ENCODE measurements at regions not wholly inside any gene's neighbourhood (a gene's known extent, or its start where the extent isn't known, plus 50 kb on each side); places are given as distances from the start of the nearest gene placed in this dataset.

- Mint-ChIP-seq H3K9me3 (ENCODE audit: unreplicated experiment) (peaks cover 7% of the 10 kb centered on the region), H3K27ac (ENCODE audit: low read depth, unreplicated experiment) (no peak overlapping the region), H3K4me1 (ENCODE audit: insufficient read depth, unreplicated experiment) (no peaks in the 10 kb centered on the region), H3K36me3 (ENCODE audit: insufficient read depth, unreplicated experiment) (no peaks in the 10 kb centered on the region), H3K4me3 (ENCODE audit: unreplicated experiment) (no peak overlapping the region), H3K27me3 (ENCODE audit: insufficient read depth, unreplicated experiment) (no peaks in the 10 kb centered on the region)
- no peak for TF ChIP-seq CTCF (IDR thresholded peaks at IDR 0.05; ENCODE audit: unreplicated experiment)
- intact Hi-C loops (cut with micrococcal nuclease), result no loop called here
- POLR2A ChIA-PET, result no interaction called here
- DNase-seq (ENCODE audit: unreplicated experiment), result no peak
- BruUV-seq (replicated peaks), result no TSS peak
- CTCF ChIA-PET, result interaction anchor here (0.5 kb wide), 1 partner anchor 219 kb away, joined by 4 read pairs; no protein-coding TSS in a partner anchor
Measured at GRCh38 chr13:81498969-81499368, 1158.0 kb upstream of the SPRY2 start.

- intact Hi-C loops (cut with micrococcal nuclease), result no loop called here
- Mint-ChIP-seq H3K9me3 (ENCODE audit: unreplicated experiment) (peaks cover under 1% of the 10 kb centered on the region), H3K27me3 (ENCODE audit: insufficient read depth, unreplicated experiment) (no peaks in the 10 kb centered on the region), H3K4me1 (ENCODE audit: insufficient read depth, unreplicated experiment) (peaks cover 5% of the 10 kb centered on the region), H3K27ac (ENCODE audit: low read depth, unreplicated experiment) (no peak overlapping the region), H3K36me3 (ENCODE audit: insufficient read depth, unreplicated experiment) (peaks cover 5% of the 10 kb centered on the region), H3K4me3 (ENCODE audit: unreplicated experiment) (no peak overlapping the region)
- ChIA-PET CTCF (no interaction called here), POLR2A (no interaction called here)
- TF ChIP-seq CTCF (IDR thresholded peaks at IDR 0.05; ENCODE audit: unreplicated experiment), result no peak
- BruUV-seq (replicated peaks), result no TSS peak
- no peak for DNase-seq (ENCODE audit: unreplicated experiment)
Measured at GRCh38 chr13:81493144-81493543, 1152.2 kb upstream of the SPRY2 start.

- Mint-ChIP-seq H3K27me3 (ENCODE audit: insufficient read depth, unreplicated experiment) (no peaks in the 10 kb centered on the region), H3K36me3 (ENCODE audit: insufficient read depth, unreplicated experiment) (peaks cover 5% of the 10 kb centered on the region), H3K4me3 (ENCODE audit: unreplicated experiment) (no peak overlapping the region), H3K4me1 (ENCODE audit: insufficient read depth, unreplicated experiment) (peaks cover 10% of the 10 kb centered on the region), H3K9me3 (ENCODE audit: unreplicated experiment) (no peaks in the 10 kb centered on the region), H3K27ac (ENCODE audit: low read depth, unreplicated experiment) (no peak overlapping the region)
- intact Hi-C loops (cut with micrococcal nuclease), result no loop called here
- POLR2A ChIA-PET, result no interaction called here
- CTCF ChIA-PET, result no interaction called here
- BruUV-seq (replicated peaks), result no TSS peak
- TF ChIP-seq CTCF (IDR thresholded peaks at IDR 0.05; ENCODE audit: unreplicated experiment), result no peak
- no peak for DNase-seq (ENCODE audit: unreplicated experiment)
Measured at GRCh38 chr13:81492449-81492848, 1151.5 kb upstream of the SPRY2 start.

- POLR2A ChIA-PET, result no interaction called here
- BruUV-seq (replicated peaks), result no TSS peak
- CTCF ChIA-PET, result interaction anchor here (0.7 to 2.2 kb wide), 6 partner anchors 15 to 385 kb away, joined by 3 to 10 read pairs (median 4); no protein-coding TSS in a partner anchor
Measured at GRCh38 chr13:81488021-81488420, 1147.1 kb upstream of the SPRY2 start.

More at GRCh38 chr13:81488021-81488420, 1147.1 kb upstream of the SPRY2 start:
- intact Hi-C loops (cut with micrococcal nuclease), result loop anchor here (5.0 kb wide), 1 partner anchor 384 kb away; no protein-coding TSS in a partner anchor
- DNase-seq (ENCODE audit: unreplicated experiment), result peak; percentile 15
- no peak for TF ChIP-seq CTCF (IDR thresholded peaks at IDR 0.05; ENCODE audit: unreplicated experiment)
- H3K27ac Mint-ChIP-seq (ENCODE audit: low read depth, unreplicated experiment), result no peak overlapping the region
- no peaks in the 10 kb centered on the region for H3K27me3 Mint-ChIP-seq (ENCODE audit: insufficient read depth, unreplicated experiment)
- no peak overlapping the region for H3K4me3 Mint-ChIP-seq (ENCODE audit: unreplicated experiment)
- H3K9me3 Mint-ChIP-seq (ENCODE audit: unreplicated experiment), result peaks cover 4% of the 10 kb centered on the region
- H3K36me3 Mint-ChIP-seq (ENCODE audit: insufficient read depth, unreplicated experiment), result peaks cover 5% of the 10 kb centered on the region
- peaks cover 16% of the 10 kb centered on the region for H3K4me1 Mint-ChIP-seq (ENCODE audit: insufficient read depth, unreplicated experiment)
